DMS153 treated with DMSO at 0.1 percent for 48 hours (cell line): ENCODE measurements at regions not wholly inside any gene's neighbourhood (a gene's known extent, or its start where the extent isn't known, plus 50 kb on each side); places are given as distances from the start of the nearest gene placed in this dataset.

Source experiments
- DNase-seq: peaks from one replicate; lab custom pipeline; 2025; ENCODE audit not compliant: unreplicated experiment; lab: John Stamatoyannopoulos, UW

GRCh38 chr2:160911258-160911657 is 249.0 kb upstream of the TANK start:
- DNase-seq, result no peak

GRCh38 chr2:160912276-160912675 is 248.0 kb upstream of the TANK start:
- DNase-seq, result no peak

GRCh38 chr2:160913323-160913722 is 246.9 kb upstream of the TANK start:
- no peak for DNase-seq

DNA sequence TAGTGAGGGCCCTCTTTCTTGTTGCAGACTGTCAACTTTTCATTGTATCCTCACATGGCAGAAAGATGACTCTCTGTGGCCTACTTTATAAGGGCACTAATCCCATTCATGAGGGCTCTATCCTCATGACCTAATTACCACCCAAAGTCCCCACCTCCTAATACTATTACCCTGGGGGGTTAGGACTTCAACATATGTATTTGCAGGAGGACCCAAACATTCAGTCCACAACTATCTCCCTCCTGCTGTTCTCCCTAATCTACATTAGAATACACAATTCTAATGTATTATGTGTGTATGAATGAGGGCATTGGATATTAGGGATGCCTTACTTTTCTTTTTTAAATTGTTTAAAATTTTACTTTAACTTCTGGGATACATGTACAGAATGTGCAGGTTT is 246.0 kb upstream of the TANK start:
- no peak for DNase-seq

DNA sequence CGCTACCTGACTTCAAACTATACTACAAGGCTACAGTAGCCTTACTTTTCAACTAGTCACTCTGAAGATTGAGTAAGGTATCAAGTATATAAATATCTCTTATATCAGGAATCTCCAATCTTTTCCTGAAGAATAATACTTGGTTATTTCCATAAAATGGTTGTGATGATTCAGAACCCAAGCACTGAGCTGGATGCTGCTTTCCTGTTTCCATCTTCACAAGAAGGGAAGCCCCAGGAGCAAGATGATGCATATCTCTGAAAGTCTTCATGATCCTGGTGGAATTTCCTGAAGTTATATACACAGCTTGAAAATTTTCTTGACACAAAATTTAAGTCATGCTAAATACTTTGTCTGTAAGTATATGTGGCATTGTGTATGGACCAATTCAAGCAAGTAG is 243.9 kb upstream of the TANK start:
- DNase-seq, result no peak

DNA sequence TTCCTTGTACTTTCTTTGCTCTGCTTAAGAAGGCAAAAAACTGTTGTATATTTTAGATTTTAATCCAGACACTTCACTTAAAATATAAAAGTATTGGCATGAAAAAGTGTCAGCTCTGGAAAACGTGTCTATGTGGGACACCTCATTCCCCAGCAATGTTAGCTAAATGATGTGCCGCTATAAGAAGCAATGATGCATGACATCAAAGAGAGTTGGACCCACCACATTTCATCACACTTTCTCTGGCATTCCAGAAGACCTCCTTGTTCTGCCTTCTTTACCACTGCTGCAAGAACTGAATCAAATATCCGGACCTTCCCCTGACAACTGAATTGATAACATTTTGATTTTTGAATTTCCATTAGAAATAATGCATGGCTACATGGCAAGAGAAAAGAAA is 242.4 kb upstream of the TANK start:
- DNase-seq, result no peak

GRCh38 chr2:160918258-160918657 is 242.0 kb upstream of the TANK start:
- DNase-seq, result no peak

DNA sequence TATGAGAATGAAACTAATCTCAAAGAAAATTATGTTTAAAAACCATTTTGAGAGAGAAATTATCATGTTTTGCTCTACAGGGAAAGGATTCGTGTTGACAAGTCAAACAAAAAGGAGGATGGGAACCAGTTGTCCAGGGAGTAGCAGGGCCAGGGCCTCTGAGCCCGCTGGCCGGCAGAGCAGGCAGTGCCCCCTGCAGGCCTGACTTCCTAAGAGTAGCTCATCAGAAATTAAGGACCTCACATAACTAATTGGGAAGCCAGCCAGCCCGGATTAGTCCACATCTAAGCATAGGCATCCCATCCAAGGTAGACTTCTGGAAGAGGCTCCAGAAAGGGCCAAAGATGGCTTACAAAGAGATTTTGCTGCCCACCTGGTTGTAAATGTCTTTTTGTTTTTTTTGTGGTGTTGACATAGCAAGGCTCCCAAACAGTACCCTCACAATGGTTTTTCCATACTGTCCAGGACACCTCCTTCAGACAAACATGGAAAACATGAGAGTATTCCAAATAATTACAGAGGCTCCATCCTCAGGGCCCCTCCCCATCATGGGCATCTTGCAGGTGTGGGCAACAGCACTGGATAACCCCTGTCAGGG is 241.2 kb upstream of the TANK start:
- DNase-seq, result no peak

- no peak for DNase-seq
These were observed 240.2 kb upstream of the TANK start for GRCh38 chr2:160920061-160920460.

DNA sequence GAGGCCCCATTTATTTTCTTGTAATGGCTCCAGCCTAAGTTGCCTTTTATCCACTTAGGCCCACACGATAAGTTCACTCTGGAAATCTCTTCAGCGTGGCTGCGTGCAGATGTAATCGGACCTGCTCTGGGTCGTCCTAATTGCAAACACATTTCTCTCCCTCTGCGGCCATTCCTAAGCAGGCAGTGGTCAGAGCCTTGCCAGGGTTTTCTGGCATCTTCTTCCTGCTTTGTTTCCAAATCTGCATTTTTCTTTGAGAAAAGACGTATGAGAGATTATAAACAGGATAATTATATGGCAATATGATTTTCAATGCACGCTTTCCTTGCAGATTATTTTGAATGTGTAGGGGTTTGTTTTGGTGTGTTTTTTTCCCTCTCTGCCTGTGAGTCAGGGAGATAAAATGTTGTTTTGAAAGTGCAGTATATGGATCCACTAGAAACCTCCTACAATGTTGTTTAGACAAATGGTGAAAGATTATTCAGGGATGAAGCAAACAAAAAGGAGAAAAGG is 239.4 kb upstream of the TANK start:
- DNase-seq, result no peak

DNA sequence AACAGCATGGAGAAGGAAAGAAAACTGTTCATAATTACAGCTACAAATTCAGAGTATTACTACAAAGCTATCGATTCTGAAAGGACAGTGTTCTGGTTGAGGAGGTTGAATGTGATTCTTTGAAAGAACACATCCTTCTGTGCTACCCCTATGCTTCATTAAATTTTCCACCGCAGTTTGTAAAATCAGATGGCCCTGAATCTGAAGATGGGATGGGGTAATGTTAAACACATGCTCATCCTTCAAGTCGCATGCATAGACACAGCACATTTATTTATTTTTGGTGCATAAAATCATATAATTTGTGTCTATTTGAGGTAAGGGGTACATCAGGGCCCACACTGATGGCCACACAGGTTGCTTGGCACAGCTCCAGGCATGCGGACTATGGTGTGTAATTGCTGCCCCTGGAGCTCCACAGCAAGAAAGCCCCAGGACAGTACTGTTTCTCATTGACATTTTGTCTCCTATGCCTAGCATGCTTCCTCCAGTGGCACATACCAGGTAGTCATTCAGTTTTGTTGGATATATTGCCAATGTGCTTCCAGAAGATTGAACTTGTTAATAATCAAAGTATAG is 238.8 kb upstream of the TANK start:
- DNase-seq, result no peak

- DNase-seq, result no peak
These were observed 235.3 kb upstream of the TANK start for GRCh38 chr2:160924936-160925353.

- no peak for DNase-seq
These were observed 234.3 kb upstream of the TANK start for GRCh38 chr2:160925956-160926355.

DNA sequence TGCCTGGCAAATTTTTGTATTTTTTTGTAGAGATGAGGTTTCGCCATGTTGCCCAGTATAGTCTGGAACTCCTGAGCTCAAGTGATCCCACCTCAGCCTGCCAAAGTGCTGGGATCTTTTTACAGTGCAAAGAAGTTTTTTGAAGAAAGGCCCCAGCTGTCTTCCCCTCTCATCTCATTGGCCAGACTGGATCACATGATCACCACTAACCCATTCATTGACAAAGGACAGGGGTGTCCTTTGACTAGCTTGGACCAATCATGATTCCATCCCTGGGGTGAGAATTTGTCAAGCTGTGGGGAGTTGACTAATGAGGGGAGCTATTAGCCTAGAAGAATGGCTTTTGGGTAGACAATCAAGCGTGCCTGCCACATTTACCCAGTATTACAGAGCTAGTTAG is 232.9 kb upstream of the TANK start:
- DNase-seq, result no peak

- no peak for DNase-seq
These were observed 231.3 kb upstream of the TANK start for GRCh38 chr2:160928854-160929301.

DNA sequence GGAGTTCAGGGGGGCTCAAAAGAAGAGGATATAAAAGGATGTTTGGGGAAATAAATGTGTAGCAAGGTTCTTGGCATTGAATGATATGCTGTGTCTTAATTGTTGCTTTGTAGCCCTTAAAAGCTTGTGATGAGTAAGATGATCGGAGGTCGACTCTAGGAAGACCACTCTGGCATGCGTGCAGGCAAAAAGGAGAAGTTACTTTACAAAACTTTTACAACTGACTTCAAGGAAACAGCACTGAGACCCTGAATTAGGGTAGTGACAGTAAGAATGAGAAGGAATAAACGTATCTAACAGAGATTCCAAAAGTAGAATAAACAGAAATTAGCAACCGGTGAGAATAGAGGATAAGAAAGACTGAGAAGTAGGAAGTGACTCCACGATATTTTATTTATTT is 228.7 kb upstream of the TANK start:
- DNase-seq, result no peak

DNA sequence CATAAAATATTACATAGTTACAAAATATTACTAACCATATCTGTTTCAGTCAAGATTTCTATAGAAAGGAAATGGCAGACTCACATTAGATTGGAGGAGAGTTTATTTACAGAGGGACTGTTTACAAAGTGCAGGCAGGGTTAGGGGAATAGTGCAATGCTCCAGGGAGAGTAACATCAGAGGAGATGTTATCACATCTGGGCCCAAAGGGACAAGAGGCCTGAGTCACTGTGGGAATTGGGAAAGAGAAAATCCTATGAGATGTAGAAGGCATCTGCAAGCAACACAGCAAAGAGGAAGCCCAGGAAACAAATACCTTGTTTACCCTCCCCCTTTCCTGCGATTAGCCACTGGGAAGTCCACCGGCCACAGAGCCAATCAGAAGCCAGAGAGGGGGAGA is 227.3 kb upstream of the TANK start:
- no peak for DNase-seq

DNA sequence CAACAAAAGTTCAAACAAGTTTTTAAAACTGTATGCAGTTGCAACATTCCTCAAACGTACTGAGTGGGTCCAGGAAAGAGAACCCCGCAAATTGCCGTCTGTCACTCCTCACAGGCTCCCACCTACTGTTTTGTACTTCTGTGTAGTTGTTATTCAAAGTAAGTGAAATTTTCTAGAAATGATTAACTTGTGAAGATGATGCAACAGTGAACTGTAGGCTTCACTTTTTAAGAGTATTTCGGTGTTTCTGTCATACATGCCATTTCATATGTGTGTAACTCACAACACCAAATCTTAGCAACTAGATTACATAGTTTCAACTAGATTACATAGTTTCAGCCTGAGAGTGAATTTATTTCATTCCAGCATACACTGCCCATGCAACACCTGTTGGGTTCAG is 226.0 kb upstream of the TANK start:
- DNase-seq, result no peak

GRCh38 chr2:160934991-160935390 is 225.2 kb upstream of the TANK start:
- no peak for DNase-seq

- no peak for DNase-seq
These were observed 224.0 kb upstream of the TANK start for GRCh38 chr2:160936044-160936806.

DNA sequence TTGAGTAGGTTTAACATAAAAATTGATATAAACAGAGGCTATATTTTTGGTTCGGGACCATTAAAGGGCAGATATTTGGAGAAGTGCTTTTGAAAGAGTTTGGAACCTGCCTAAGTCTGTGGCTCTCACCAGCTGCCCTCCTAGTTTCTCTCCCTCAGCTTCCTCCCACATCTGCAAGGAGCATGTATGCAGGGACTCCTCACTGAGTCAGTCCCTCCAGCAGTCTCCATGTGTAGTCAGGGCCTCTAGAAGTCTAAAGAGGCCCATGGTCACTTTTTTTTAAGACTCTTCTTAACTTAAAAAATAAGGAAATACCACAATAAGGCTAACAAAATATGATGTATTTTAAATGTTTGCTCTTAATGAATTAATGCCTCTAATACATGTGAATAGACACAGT is 220.0 kb upstream of the TANK start:
- DNase-seq, result no peak

DNA sequence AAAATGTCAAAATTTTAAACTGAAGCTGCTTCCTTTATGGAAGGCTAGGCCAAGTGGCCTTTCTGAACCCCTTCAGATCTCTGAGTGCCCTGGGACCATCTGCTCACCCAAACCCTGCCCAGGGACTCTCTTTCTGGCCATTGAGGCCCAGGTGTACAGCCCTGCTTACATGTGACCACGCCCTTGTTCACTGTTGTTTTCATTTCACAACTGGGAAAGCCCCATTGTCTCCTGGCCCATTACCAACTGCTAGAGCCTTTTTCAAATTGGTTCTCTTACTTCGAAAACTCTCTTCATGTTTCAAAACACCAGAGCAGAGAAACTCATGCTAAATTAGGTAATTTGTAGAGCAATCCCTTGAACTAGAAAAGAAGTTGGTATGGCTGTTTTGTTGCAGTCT is 219.5 kb upstream of the TANK start:
- no peak for DNase-seq
